CD14-positive monocyte (primary cell): ENCODE measurements at regions not wholly inside any gene's neighbourhood (a gene's known extent, or its start where the extent isn't known, plus 50 kb on each side); places are given as distances from the start of the nearest gene placed in this dataset.

Experiments used
- DNase-seq, 3 donors: peaks; one replicate each; pipeline ENCODE4 v3.0.0-alpha.2; 2011 to 2022
- H2AFZ ChIP-seq: 2 replicates; pipeline ENCODE4 v1.6.0; 2012; ENCODE audit warnings: mild to moderate bottlenecking, low read depth, low read length, inconsistent platforms; ENCODE audit not compliant: insufficient read depth, poor library complexity, severe bottlenecking
- H3K27ac ChIP-seq, 2 donors: 1 replicate in 1 of 2; 2 replicates in 1 of 2; pipeline ENCODE4 v1.5.1; 2012 to 2013; ENCODE audit warnings: low read length in 2 of 2, control low read depth in 1 of 2, inconsistent platforms in 1 of 2, low read depth in 1 of 2, mild to moderate bottlenecking in 1 of 2
- H3K27me3 ChIP-seq, 2 donors: one replicate each; pipeline versions ENCODE4 v1.6.0 to v1.6.1; 2011 to 2013; ENCODE audit warnings: low read length in 2 of 2; ENCODE audit not compliant: control insufficient read depth in 2 of 2, insufficient read depth in 2 of 2
- H3K36me3 ChIP-seq, 2 donors: replicated peaks in 1 of 2; 1 replicate in 1 of 2; 2 replicates in 1 of 2; pipeline versions ENCODE4 v1.5.1 to v1.6.1; 2012 to 2013; ENCODE audit warnings: low read length in 2 of 2, control low read depth in 1 of 2, inconsistent platforms in 1 of 2, mild to moderate bottlenecking in 1 of 2; ENCODE audit not compliant: insufficient read depth in 2 of 2, control insufficient read depth in 1 of 2
- H3K4me1 ChIP-seq, 2 donors: 1 replicate in 1 of 2; 2 replicates in 1 of 2; pipeline versions ENCODE4 v1.5.1 to v1.6.1; 2012 to 2013; ENCODE audit warnings: low read length in 2 of 2, control low read depth in 1 of 2, inconsistent platforms in 1 of 2, mild to moderate bottlenecking in 1 of 2, moderate library complexity in 1 of 2; ENCODE audit not compliant: insufficient read depth in 2 of 2, control insufficient read depth in 1 of 2
- H3K4me2 ChIP-seq: replicated peaks from 2 replicates; pipeline ENCODE3; 2012; ENCODE audit warnings: low read length, moderate library complexity, mild to moderate bottlenecking; ENCODE audit not compliant: poor library complexity, severe bottlenecking; ENCODE audit errors: extremely low read depth
- H3K4me3 ChIP-seq, 3 experiments: fragments of 200-600 bp in 1 of 3; sonication (generic) in 1 of 3; replicated peaks in 1 of 3; 1 replicate in 2 of 3; 2 replicates in 1 of 3; pipeline ENCODE4 v1.5.1; 2011 to 2013; ENCODE audit warnings: low read length in 3 of 3, mild to moderate bottlenecking in 3 of 3, control low read depth in 2 of 3, low read depth in 2 of 3, inconsistent platforms in 1 of 3, moderate library complexity in 1 of 3
- H3K79me2 ChIP-seq: 2 replicates; pipeline ENCODE4 v1.6.0; 2012; ENCODE audit warnings: mild to moderate bottlenecking, control low read depth, inconsistent platforms, low read length, moderate library complexity; ENCODE audit not compliant: insufficient read depth
- H3K9ac ChIP-seq: 2 replicates; pipeline ENCODE4 v1.6.0; 2017; ENCODE audit warnings: low read length, mild to moderate bottlenecking; ENCODE audit not compliant: insufficient read depth, poor library complexity, severe bottlenecking
- H3K9me3 ChIP-seq, 2 donors: replicated peaks in 1 of 2; 1 replicate in 1 of 2; 2 replicates in 1 of 2; pipeline versions ENCODE4 v1.5.1 to v1.6.1; 2012 to 2013; ENCODE audit warnings: low read length in 2 of 2, control low read depth in 1 of 2; ENCODE audit not compliant: control insufficient read depth in 1 of 2, insufficient read depth in 1 of 2
- H4K20me1 ChIP-seq: 2 replicates; pipeline ENCODE4 v1.6.0; 2012; ENCODE audit warnings: mild to moderate bottlenecking, low read length, control low read depth, moderate library complexity; ENCODE audit not compliant: insufficient read depth
- H3K27ac Mint-ChIP-seq, 7 donors: one replicate each; pipeline ENCODE4 v1.8.0; 2020; ENCODE audit warnings: mild to moderate bottlenecking in 7 of 7, mixed read lengths in 7 of 7, moderate library complexity in 6 of 7, inconsistent platforms in 2 of 7
- H3K27me3 Mint-ChIP-seq, 3 donors: one replicate each; pipeline ENCODE4 v1.8.0; 2021 to 2022; ENCODE audit warnings: low read depth in 3 of 3, mild to moderate bottlenecking in 3 of 3, mixed read lengths in 3 of 3, moderate library complexity in 3 of 3, inconsistent platforms in 1 of 3
- H3K36me3 Mint-ChIP-seq, 2 donors: one replicate each; pipeline ENCODE4 v1.8.0; 2020; ENCODE audit warnings: mixed read lengths in 2 of 2, inconsistent platforms in 1 of 2, mild to moderate bottlenecking in 1 of 2
- H3K4me1 Mint-ChIP-seq: one replicate; pipeline ENCODE4 v1.8.0; 2020; ENCODE audit warnings: mild to moderate bottlenecking, mixed read lengths
- H3K4me3 Mint-ChIP-seq, 2 donors: one replicate each; pipeline ENCODE4 v1.8.0; 2020; ENCODE audit warnings: mild to moderate bottlenecking in 2 of 2, mixed read lengths in 2 of 2, moderate library complexity in 1 of 2
- H3K9me3 Mint-ChIP-seq, 7 donors: one replicate each; pipeline ENCODE4 v1.8.0; 2020 to 2022; ENCODE audit warnings: mixed read lengths in 7 of 7, mild to moderate bottlenecking in 6 of 7, moderate library complexity in 6 of 7, inconsistent platforms in 2 of 7
- WGBS: methylation state at CpG from one replicate; pipeline ENCODE4 v1.1.5; 2013; ENCODE audit warnings: missing lambda C conversion rate; ENCODE audit not compliant: insufficient coverage; 5-methylcytosine and 5-hydroxymethylcytosine counted together
- intact Hi-C, 2 donors: fragments of 100-400 bp; cut with micrococcal nuclease; formaldehyde crosslinking; loops; one replicate each; pipeline versions ENCODE4 v1.15.0 to v1.15.1; 2023
- TF ChIP-seq, protein P1 (sequence below): fragments of 200-600 bp; IDR thresholded peaks from one replicate; pipeline ENCODE4 v1.8.0; 2022; ENCODE audit warnings: antibody characterized with exemption, mild to moderate bottlenecking

DNA sequence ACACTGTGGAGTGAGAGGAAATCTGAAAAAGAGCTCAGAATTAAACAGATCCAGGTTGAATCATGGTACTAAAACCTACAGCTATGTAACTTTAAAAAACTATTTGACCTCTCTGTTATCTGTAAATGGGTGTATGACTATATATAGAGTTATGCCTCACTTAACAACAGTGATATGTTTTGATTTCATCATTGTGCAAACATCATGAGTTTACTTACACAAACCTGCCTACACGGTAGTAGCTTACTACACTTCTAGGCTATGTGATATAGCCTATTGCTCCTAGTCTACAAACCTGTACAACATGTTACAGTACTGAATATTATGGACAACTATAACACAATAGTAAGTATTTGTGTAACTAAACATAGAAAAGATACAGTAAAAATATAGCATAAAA lies 191.6 kb upstream of the MEIS2 start:
- Histone ChIP-seq H3K4me3 (no peak overlapping the region), H3K9me3 (no peaks in the 10 kb centered on the region), H3K27ac (no peak overlapping the region), H3K9ac (no peak overlapping the region), H3K79me2 (no peaks in the 10 kb centered on the region), H4K20me1 (no peaks in the 10 kb centered on the region), H3K4me1 (no peaks in the 10 kb centered on the region), H3K36me3 (no peaks in the 10 kb centered on the region), H3K4me2 (no peak overlapping the region), H3K27me3 (no peaks in the 10 kb centered on the region), H2AFZ (no peak overlapping the region)
- H3K27me3 Mint-ChIP-seq = no peaks in the 10 kb centered on the region
- peaks cover 0 to 7% (median 0%) of the 10 kb centered on the region in 7 donors for H3K9me3 Mint-ChIP-seq
- H3K4me3 Mint-ChIP-seq = no peak overlapping the region
- no peak for DNase-seq
- TF ChIP-seq, protein P1, sequence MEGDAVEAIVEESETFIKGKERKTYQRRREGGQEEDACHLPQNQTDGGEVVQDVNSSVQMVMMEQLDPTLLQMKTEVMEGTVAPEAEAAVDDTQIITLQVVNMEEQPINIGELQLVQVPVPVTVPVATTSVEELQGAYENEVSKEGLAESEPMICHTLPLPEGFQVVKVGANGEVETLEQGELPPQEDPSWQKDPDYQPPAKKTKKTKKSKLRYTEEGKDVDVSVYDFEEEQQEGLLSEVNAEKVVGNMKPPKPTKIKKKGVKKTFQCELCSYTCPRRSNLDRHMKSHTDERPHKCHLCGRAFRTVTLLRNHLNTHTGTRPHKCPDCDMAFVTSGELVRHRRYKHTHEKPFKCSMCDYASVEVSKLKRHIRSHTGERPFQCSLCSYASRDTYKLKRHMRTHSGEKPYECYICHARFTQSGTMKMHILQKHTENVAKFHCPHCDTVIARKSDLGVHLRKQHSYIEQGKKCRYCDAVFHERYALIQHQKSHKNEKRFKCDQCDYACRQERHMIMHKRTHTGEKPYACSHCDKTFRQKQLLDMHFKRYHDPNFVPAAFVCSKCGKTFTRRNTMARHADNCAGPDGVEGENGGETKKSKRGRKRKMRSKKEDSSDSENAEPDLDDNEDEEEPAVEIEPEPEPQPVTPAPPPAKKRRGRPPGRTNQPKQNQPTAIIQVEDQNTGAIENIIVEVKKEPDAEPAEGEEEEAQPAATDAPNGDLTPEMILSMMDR = no peak
- no peaks in the 10 kb centered on the region for H3K36me3 Mint-ChIP-seq
- intact Hi-C loops = no loop called here
- no CpG with 5 or more reads among the region's 1 CpG for WGBS
- no peaks in the 10 kb centered on the region for H3K4me1 Mint-ChIP-seq
- H3K27ac Mint-ChIP-seq = no peak overlapping the region

DNA sequence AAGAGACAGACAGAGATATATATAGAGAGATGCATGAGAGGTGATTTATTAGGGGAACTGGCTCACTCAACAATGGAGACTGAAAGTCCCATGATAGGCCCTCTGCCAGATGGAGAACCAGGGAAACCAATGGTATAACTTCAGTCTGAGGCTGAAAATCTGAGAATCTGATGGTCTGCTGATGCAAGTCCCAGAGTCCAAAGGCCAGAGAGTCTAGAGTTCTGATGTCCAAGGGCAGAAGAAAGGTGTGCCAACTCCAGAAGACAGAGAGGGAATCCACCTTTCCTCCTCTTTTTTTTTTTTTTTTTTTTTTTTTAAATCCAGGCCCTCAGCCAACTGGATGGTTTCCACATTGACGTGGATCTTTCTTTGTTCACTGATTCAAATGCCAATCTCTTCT lies 197.9 kb upstream of the MEIS2 start:
- DNase-seq = no peak
- Mint-ChIP-seq H3K9me3 (peaks cover 0 to 7% (median 3%) of the 10 kb centered on the region in 7 donors), H3K36me3 (no peaks in the 10 kb centered on the region), H3K4me3 (no peak overlapping the region), H3K4me1 (no peaks in the 10 kb centered on the region), H3K27ac (no peak overlapping the region), H3K27me3 (no peaks in the 10 kb centered on the region)
- H2AFZ ChIP-seq = no peak overlapping the region
- H3K27me3 ChIP-seq = no peaks in the 10 kb centered on the region
- H3K4me3 ChIP-seq = no peak overlapping the region
- intact Hi-C loops = no loop called here
- H4K20me1 ChIP-seq = no peaks in the 10 kb centered on the region
- no peak overlapping the region for H3K27ac ChIP-seq
- H3K36me3 ChIP-seq = no peaks in the 10 kb centered on the region
- no peaks in the 10 kb centered on the region for H3K9me3 ChIP-seq
- H3K79me2 ChIP-seq = no peaks in the 10 kb centered on the region
- no CpG with 5 or more reads among the region's 1 CpG for WGBS
- H3K4me2 ChIP-seq = no peak overlapping the region
- H3K4me1 ChIP-seq = no peaks in the 10 kb centered on the region
- no peak overlapping the region for H3K9ac ChIP-seq
- TF ChIP-seq, protein P1 = no peak
